Fibroblast of lung (primary cell): ENCODE measurements at regions not wholly inside any gene's neighbourhood (a gene's known extent, or its start where the extent isn't known, plus 50 kb on each side); places are given as distances from the start of the nearest gene placed in this dataset.

Experiments
- EZH2 ChIP-seq: IDR thresholded peaks from 2 replicates; pipeline ENCODE4 v1.5.1; 2012; ENCODE audit warnings: low read length, control low read depth, mild to moderate bottlenecking; ENCODE audit errors: missing control alignments
- TF ChIP-seq, protein P1 (sequence below), 2 donors: IDR thresholded peaks in 1 of 2; conservative IDR thresholded peaks in 1 of 2; 1 replicate in 1 of 2; 2 replicates in 1 of 2; pipeline ENCODE4 v1.5.1; 2011 to 2012; ENCODE audit warnings: low read length in 2 of 2, control low read depth in 1 of 2, inconsistent platforms in 1 of 2, low read depth in 1 of 2, mild to moderate bottlenecking in 1 of 2

DNA sequence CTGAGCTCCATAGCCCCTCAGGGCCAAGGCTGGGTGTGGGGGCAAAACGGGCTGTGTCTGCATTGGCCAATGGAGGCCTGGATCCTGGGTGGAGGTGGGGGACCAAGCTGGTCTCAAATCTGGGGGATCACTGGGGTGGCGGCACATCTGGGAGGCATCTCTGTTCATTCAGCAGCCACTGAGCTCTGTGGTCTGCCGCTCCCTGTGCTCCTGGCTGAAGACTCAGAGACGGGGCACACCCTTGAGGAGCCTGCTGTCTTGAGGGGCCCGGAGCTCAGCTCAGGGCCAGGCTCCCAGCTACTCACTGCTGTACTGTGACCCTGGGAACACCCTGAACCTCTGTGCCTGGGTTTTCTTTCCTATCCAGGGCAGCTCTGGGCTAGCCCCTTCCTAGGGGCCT is 90.3 kb upstream of the WNT4 start:
- TF ChIP-seq, protein P1, sequence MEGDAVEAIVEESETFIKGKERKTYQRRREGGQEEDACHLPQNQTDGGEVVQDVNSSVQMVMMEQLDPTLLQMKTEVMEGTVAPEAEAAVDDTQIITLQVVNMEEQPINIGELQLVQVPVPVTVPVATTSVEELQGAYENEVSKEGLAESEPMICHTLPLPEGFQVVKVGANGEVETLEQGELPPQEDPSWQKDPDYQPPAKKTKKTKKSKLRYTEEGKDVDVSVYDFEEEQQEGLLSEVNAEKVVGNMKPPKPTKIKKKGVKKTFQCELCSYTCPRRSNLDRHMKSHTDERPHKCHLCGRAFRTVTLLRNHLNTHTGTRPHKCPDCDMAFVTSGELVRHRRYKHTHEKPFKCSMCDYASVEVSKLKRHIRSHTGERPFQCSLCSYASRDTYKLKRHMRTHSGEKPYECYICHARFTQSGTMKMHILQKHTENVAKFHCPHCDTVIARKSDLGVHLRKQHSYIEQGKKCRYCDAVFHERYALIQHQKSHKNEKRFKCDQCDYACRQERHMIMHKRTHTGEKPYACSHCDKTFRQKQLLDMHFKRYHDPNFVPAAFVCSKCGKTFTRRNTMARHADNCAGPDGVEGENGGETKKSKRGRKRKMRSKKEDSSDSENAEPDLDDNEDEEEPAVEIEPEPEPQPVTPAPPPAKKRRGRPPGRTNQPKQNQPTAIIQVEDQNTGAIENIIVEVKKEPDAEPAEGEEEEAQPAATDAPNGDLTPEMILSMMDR (conservative IDR thresholded peaks at IDR 0.05 in 1 of 2, IDR thresholded peaks at IDR 0.05 in 1 of 2; ENCODE audit: low read depth in 1 of 2, low read length in 2 of 2), result no peak
- TF ChIP-seq EZH2, result no peak
